HFF-Myc (cell line): ENCODE measurements at regions not wholly inside any gene's neighbourhood (a gene's known extent, or its start where the extent isn't known, plus 50 kb on each side); places are given as distances from the start of the nearest gene placed in this dataset.

Experiments
- DNase-seq: peaks from one replicate; pipeline ENCODE4 v3.0.0-alpha.2; 2011; ENCODE audit warnings: low read depth; ENCODE audit errors: extremely low read depth
- H3K4me3 ChIP-seq: replicated peaks from 2 replicates; pipeline ENCODE4 v1.5.1; 2011; ENCODE audit warnings: low read depth, mild to moderate bottlenecking, control low read depth, low read length
- TF ChIP-seq, protein P1 (sequence below): IDR thresholded peaks from 2 replicates; pipeline ENCODE4 v1.5.1; 2012; ENCODE audit warnings: mild to moderate bottlenecking, low read depth, low read length, control low read depth; ENCODE audit errors: missing control alignments

GRCh38 chr5:63831381-63831780, 130.9 kb downstream of the HTR1A start:
- no peak for DNase-seq
- TF ChIP-seq, protein P1, sequence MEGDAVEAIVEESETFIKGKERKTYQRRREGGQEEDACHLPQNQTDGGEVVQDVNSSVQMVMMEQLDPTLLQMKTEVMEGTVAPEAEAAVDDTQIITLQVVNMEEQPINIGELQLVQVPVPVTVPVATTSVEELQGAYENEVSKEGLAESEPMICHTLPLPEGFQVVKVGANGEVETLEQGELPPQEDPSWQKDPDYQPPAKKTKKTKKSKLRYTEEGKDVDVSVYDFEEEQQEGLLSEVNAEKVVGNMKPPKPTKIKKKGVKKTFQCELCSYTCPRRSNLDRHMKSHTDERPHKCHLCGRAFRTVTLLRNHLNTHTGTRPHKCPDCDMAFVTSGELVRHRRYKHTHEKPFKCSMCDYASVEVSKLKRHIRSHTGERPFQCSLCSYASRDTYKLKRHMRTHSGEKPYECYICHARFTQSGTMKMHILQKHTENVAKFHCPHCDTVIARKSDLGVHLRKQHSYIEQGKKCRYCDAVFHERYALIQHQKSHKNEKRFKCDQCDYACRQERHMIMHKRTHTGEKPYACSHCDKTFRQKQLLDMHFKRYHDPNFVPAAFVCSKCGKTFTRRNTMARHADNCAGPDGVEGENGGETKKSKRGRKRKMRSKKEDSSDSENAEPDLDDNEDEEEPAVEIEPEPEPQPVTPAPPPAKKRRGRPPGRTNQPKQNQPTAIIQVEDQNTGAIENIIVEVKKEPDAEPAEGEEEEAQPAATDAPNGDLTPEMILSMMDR, result no peak
- H3K4me3 ChIP-seq, result no peak overlapping the region

- no peak for DNase-seq
- TF ChIP-seq, protein P1, result no peak
- H3K4me3 ChIP-seq, result no peak overlapping the region
Observed at GRCh38 chr5:63825984-63826383, 136.3 kb downstream of the HTR1A start.

GRCh38 chr5:63823583-63823982, 138.7 kb downstream of the HTR1A start:
- no peak for DNase-seq
- TF ChIP-seq, protein P1, result no peak
- H3K4me3 ChIP-seq, result no peak overlapping the region

- TF ChIP-seq, protein P1, result no peak
- H3K4me3 ChIP-seq, result no peak overlapping the region
- DNase-seq, result no peak
Observed at GRCh38 chr5:63822614-63823013, 139.6 kb downstream of the HTR1A start.

DNA sequence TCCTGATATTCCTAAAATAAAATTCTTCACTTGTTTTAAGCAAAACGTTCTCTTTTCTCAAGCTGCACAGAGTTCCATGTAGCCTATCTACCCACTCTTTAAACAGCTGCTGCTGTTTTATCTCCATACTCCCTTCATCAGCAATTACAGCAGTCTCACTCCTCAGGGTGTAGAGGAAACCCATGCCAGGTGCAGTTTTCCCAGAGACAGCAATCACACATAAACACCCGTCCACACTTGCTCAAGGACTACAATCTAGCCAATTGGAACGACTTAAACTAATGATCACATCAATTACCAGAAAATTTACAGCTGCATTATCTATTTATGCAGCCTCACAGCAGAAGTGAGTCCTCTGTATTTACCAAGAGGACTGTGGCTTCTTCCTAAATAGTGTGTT, 141.7 kb downstream of the HTR1A start:
- no peak for DNase-seq
- TF ChIP-seq, protein P1, result no peak
- H3K4me3 ChIP-seq, result no peak overlapping the region

DNA sequence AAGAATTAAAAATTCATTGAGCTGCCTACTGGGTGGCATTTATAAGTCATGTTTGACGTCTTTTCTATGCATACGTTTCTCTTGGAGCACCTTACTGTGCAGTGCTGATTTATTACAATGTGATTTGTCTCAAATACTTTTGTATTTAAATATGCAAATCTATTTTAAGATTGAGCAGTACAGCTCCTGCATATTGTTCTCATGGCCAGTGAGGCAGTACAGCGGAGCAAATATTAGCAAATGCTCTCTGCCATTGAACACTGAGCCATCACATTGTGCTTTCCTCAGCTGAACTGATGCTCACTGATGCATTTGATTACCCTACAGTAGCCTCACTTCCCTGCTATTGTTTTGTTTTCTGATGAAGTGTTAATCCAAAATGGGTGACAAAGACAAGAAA, 149.6 kb downstream of the HTR1A start:
- no peak for DNase-seq
- H3K4me3 ChIP-seq, result no peak overlapping the region
- TF ChIP-seq, protein P1, result no peak

- H3K4me3 ChIP-seq, result no peak overlapping the region
- no peak for DNase-seq
- TF ChIP-seq, protein P1, result no peak
Observed at GRCh38 chr5:63811961-63812360, 150.3 kb downstream of the HTR1A start.
